Activated T-cell treated with anti-CD3 and anti-CD28 coated beads for 24 hours (primary cell): ENCODE measurements at regions not wholly inside any gene's neighbourhood (a gene's known extent, or its start where the extent isn't known, plus 50 kb on each side); places are given as distances from the start of the nearest gene placed in this dataset.

ENCODE experiments used
- DNase-seq: peaks from one replicate; pipeline ENCODE4 v3.0.0-alpha.2; 2020; ENCODE audit warnings: low read depth

GRCh38 chr20:52921340-52921739, 50.8 kb upstream of the TSHZ2 start:
- no peak for DNase-seq

DNA sequence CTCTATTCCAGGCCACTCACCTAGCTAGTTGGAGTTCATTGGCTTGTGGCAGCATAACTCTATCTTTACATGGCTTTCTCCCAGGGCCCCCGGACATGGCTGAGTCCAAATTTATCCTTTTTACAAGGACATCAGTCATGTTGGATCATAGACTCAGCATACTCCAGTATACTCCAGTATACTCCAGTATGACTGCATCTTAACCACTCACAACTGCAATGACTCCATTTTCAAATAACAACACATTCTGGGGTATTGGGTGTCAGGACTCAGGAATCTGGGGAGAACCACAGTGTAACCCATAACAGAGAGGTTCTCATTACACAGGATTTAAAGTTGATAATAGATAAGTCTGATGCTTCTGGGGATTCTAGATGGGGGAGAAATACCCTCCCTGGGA, 53.8 kb upstream of the TSHZ2 start:
- DNase-seq: no peak

DNA sequence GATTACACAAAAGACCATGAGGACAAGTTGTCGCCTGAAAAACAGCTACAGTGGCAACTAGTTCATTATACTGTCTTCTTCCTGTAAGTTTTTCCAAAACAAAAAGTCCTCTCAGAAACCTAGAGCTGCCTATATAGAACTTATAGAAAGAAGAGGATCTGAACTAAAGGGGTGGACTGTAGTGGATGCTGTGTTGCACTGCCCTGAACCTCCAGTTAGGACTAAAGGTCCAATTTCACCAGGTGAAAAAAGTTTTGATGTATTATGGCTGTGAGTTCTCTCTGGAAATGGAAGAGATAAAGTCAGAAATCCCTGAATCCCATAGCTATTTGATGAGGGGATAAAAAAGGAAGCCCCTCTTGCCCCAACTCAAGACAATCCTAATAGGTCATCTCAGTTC, 56.6 kb upstream of the TSHZ2 start:
- DNase-seq: no peak

DNA sequence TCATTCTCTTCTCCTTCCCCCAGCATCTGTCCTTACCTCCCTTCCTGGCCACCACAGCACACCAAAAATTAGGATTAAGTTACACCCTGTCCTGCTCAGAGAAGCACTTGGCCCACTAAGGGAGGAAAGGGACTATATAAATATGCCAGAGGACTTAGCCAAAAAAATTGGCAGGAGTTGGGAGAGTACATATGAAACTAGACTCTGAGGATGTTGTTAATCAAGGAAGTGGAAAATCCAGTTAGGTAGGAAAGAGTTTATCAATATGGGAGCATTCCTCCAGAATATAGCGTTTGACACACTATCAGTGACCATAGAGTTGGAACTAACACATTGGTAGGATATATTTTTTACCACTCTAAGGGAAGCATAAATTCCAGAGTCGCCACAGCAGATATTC, 57.3 kb upstream of the TSHZ2 start:
- no peak for DNase-seq

DNA sequence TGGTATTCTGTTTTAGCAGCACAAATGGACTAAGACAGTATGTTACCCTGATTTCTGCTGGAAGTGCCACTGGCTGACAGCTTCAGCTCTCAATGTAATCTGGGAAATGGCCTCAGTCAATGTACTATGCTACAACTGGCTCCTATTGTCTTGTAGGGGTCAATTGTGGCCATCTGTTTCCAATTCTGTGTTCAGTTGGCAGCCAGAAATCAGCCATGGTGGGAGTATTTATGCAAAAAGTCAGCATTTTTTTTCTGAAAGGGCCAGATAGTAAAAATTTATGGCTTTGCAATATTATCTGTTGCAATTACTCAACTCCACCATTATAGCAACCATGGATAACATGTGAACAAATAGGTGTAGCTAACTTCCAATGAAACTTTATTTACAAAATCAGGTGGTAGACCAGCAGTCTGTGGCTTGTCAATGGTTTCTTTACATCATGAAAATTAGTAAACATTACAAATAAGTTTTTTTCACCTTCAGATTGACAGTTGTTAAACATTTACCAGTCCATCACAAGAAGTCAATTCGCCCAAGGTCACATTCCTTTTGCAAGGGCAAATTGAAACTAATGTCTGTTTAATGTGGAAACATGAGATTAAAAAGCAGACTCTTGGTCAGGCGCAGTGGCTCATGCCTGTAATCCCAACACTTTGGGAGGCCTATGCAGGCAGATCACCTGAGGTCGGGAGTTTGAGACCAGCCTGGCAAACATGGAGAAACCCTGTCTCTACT, 58.3 kb upstream of the TSHZ2 start:
- no peak for DNase-seq

GRCh38 chr20:52905241-52905994, 66.7 kb upstream of the TSHZ2 start:
- no peak for DNase-seq

- no peak for DNase-seq
These were observed 67.3 kb upstream of the TSHZ2 start for GRCh38 chr20:52904837-52905236.

DNA sequence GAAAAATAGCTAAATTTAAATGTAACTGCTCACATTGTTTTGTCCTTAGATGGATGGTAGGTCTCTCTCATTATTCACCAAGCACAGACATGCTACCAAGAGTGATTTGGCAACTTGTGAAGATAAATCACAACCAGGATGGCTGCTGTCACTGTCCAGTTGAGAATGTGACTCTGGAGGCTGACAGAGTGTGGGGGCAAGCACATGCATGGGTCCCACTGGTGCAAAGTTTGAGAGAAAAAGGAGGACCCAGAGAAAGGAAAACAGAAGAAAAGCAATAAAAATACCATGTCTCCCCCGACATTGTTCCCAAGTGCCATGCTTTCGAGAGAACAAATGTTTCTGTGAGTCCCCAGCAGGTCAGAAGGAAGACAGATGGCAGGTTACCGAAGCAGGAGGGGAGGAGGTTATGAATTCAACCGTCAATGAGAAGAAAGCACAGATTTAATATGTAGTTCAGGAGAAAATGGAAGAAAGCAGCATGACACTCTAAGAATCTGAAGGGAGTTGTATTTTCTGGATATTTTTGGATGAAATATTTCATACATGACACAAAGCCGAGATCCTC, 73.0 kb upstream of the TSHZ2 start:
- no peak for DNase-seq

DNA sequence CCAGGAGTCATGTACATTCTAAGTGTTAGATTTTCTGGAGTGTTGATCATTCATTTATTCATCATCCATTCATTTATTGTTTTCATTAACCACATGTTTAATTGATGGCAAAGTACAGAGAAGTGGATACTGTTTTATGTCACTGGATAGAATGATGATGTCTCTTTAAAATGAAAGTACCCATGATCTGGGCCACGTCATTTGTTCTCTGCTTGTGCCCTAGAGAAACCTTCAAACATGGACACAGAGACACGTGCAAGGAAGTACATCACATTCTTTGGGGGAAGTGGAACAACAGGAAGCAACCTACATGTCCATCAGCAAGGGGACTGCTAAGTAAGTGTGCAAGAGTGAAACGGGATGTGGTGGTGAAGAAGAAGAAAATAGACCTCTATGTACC, 75.8 kb upstream of the TSHZ2 start:
- no peak for DNase-seq

DNA sequence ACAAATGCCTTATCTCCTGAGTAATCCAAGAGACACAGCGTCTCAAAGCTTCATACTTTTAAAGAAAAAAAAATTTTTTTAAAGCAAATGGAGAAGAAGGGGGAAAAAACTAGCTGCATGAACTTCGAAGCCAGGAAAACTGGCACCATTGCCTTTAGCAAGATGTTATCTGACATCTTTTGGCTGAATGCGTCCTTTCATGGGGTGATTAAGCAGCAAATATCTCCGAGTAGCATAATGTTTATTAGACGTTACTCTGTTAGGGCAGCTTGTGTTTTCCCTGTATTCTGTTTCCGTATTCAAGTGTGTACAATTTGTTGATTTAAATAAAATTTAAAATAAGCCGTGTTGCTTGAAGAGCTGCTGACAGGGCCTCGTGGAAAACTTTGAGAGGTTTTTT, 76.5 kb upstream of the TSHZ2 start:
- no peak for DNase-seq

DNA sequence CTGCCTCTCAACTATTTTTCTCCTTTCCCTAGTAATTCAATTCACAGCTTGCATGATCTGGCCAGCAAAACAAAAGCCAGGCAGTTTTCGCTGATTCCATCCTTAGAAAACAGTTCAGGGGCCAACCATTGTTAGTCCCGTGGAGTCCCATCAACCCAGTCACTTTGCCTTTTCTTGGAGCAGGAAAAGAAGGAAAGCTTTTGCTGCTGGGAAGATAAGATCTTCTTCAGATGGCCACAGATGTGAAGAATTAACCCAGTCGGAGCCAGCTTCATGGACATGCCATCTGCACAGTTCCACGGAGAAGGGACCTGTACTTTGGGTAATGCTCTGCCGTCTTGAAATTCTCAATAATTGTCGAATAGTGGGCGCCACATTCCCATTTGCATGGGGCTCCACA, 76.9 kb upstream of the TSHZ2 start:
- no peak for DNase-seq

DNA sequence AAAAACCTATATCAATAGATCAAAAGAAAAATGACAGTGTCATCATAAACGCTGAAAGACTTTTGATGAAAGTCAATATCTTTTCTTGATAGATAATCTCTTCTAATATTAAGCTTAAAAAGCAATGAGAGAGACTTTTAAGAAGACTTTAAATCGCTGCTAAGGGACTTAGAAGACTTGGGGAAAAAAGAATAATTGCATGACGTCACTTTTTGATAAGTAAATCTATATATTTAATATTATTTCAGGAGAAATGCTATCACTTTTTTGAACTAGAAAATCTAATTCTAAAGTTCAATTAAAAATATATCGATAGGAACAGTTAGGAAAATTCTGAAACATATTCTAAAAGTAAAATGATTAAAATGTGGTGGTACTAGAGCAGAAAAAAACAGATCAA, 78.7 kb upstream of the TSHZ2 start:
- no peak for DNase-seq

DNA sequence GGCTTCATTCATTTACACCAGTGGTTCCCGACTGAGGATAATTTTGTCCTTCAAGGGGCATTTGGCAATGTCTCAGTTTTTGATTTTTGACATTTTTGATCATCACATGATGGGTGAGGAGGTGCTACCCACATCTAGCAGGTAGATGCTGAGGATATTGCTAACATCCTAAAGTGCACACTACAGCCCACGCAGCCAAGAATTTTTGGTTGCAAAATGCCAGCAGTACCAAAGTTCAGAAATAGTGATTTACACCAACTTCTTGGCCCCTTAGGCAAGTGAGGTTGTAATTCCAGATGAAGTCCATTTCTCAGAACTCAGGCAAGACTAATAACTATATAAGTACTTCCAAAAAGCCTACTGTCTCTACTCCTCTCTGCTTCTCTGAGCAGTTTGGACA, 80.1 kb upstream of the TSHZ2 start:
- DNase-seq: no peak

DNA sequence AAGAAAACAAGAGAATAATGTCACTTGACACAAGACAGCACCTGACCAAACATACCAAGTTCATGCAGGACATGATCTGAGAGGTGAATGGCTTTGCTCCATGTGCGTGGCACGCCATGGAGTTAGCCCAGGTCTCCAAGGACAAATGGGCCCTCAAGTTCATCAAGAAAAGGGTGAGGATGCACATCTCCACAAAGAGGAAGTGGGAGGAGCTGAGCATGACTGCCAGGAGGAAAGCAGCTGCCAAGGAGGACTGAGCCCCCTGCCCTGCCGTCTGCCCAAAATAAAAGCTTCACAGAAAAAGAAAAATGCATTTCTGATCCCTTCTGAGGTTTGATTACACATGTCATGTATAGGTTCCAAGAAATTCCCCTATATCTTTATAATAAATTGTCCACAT, 82.0 kb upstream of the TSHZ2 start:
- DNase-seq: no peak

DNA sequence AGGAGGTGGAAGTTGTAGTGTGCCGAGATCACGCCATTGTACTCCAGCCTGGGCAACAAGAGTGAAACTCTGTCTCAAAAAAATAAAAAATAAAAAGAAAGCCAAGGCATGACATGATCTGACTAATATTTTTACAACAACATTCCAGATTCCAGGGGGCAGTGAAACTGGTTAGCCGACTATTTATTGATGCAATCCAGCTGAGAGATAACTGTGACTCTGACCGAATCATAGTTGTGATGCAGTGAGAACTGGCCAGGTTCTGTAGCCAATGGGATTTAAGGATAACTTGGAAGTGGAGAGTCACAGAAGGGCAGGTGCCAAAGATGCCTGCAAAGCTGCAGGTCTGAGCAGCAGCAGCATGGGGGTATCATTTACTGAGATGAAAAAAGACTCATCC, 82.9 kb upstream of the TSHZ2 start:
- DNase-seq: no peak

- DNase-seq: no peak
These were observed 84.1 kb upstream of the TSHZ2 start for GRCh38 chr20:52888096-52888495.

DNA sequence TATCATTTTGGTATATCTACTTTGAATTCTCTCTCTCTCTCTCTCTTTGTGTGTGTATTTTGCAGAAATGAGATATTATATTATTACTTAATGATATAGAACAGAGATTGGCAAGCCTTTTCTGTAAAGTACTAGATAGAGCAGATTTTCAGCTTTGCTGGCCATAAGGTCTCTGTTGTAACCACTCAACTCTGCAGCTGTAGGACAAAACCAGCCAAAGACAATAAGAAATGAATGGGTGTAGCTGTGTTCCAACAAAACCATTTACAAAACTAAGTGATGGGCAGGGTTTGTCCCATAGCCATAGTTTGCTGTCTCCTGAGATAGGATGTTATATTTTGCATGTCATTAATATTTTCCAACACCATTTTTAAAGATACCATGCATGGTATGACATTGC, 91.2 kb upstream of the TSHZ2 start:
- DNase-seq: no peak

- no peak for DNase-seq
These were observed 91.9 kb upstream of the TSHZ2 start for GRCh38 chr20:52880259-52880658.

DNA sequence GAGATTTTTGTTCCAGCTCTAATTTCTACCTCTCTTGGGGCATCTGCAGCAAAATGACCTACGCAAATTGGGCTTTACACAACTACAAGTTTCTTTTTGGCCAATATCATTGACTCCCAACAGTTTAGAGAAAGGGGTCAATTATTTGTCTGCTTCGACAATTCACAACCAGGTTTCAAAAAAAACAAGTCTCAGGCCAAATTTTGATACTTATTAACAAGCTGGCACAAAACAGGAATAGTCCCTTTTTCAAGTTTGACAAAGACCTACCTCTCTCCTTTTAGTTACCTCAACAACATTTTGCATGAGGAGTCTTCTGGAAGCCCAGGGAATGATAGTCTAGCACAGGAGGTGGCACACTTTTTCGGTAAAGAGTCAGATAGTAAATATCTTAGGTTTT, 97.9 kb upstream of the TSHZ2 start:
- no peak for DNase-seq

GRCh38 chr20:52869698-52870501, 102.3 kb upstream of the TSHZ2 start:
- no peak for DNase-seq

DNA sequence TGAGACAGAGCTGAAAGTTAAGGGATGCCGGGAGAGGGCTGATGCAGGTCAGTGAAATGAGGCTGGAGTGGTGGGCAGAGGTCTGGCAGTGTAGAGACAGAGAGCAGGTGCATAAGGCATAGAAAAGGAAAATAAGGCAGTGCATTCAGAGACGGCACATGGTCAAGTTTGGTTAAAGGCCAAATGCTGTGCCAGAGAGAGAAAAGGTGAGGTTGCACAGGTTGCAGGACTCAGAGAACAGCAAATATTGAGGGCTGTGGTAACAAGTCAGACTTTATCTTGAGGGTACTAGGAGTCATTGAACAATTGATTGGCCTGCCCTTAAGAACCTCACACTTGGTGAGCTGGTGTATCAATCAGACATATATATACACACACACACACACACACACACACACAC, 102.9 kb upstream of the TSHZ2 start:
- DNase-seq: no peak

- no peak for DNase-seq
These were observed 104.9 kb upstream of the TSHZ2 start for GRCh38 chr20:52867305-52867704.
